ENCODE measurements at regions not wholly inside any gene's neighbourhood (a gene's known extent, or its start where the extent isn't known, plus 50 kb on each side); places are given as distances from the start of the nearest gene placed in this dataset.

- TF ChIP-seq CTCF (IDR thresholded peaks at IDR 0.05) = no peak
- TF ChIP-seq POLR2A (IDR thresholded peaks at IDR 0.05) = no peak
Measured at GRCh38 chr1:117295001-117295400, 72.2 kb upstream of the MAN1A2 start.
